ENCODE measurements at regions not wholly inside any gene's neighbourhood (a gene's known extent, or its start where the extent isn't known, plus 50 kb on each side); places are given as distances from the start of the nearest gene placed in this dataset.
A peak's percentile ranks its signal among the peaks of the same experiment; 100 is the strongest.

DNA sequence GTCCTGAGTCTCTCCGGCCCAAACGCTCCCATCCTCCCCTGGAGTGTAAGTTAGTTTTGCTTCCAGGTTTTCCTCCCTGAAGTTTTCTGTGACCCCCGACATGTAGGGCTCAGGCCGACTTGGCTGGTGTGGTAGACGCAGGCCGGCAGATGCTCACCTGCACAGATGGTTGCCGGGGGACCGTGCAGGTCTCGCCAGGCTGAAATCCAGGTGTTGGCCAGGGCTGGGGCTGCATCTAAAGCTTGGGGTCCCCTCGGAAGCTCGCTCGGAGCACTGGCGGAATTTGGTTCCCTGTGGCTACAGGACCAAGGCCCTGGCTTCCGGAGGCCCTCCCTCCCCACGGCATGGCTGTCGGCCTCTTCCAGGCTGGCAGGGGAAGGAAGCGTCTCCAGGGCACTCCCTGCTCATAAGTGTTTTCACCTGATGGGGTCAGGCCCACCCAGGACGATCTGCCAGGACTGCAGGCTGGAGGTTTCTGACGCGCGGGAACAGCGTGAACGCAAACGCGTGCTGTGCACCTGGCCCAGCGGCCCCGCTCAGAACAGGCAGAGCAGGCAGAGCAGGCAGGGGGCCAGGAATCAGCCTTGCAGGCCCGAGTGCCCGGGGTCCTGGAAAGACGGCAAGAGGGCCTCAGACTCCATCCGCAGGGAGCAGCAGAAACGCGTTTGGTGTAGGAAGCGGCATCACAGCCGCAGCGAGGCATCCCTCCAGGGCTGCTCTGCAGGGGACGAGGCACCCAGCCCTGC lies 258.2 kb downstream of the BRD1 start:
- no peak overlapping the region for H3K4me2 ChIP-seq (ENCODE audit: insufficient read depth, low read length, poor library complexity, severe bottlenecking)
- peak overlapping the region; percentile 92 for H4K8ac ChIP-seq (ENCODE audit: low read depth, low read length)
- peak overlapping the region; percentile 49 for H2BK15ac ChIP-seq (ENCODE audit: low read length)
- peak overlapping the region; percentile 0 for H2BK12ac ChIP-seq (ENCODE audit: low read length)
- H3K18ac ChIP-seq (ENCODE audit: low read length), result peak overlapping the region; percentile 70
- peaks cover 2% of the 10 kb centered on the region for H3K79me1 ChIP-seq (ENCODE audit: low read depth, low read length)
- H3K4ac ChIP-seq (ENCODE audit: low read length), result no peak overlapping the region
- peak overlapping the region; percentile 39 for H2BK5ac ChIP-seq (ENCODE audit: low read length)
- H4K91ac ChIP-seq (ENCODE audit: low read depth, low read length, poor library complexity), result no peak overlapping the region
- no peaks in the 10 kb centered on the region for H3K9me3 ChIP-seq (replicated peaks in 1 of 2; ENCODE audit: control insufficient read depth in 2 of 2, insufficient read depth in 1 of 2, low read depth in 1 of 2, low read length in 2 of 2)
- H2BK120ac ChIP-seq (ENCODE audit: low read depth, low read length), result no peak overlapping the region
- peak overlapping the region; percentile 41 for H2AK5ac ChIP-seq (ENCODE audit: low read depth, low read length)
- H3K36me3 ChIP-seq (replicated peaks in 1 of 2; ENCODE audit: control insufficient read depth in 2 of 2, insufficient read depth in 2 of 2, low read length in 2 of 2), result no peaks in the 10 kb centered on the region
- H3K27me3 ChIP-seq (ENCODE audit: control insufficient read depth in 3 of 3, insufficient read depth in 3 of 3, low read depth in 1 of 3, low read length in 3 of 3), result peaks cover 0 to 2% (median 0%) of the 10 kb centered on the region in 3 experiments
- H3K4me3 ChIP-seq (ENCODE audit: low read length in 2 of 2), result no peak overlapping the region
- no peak overlapping the region for H2AFZ ChIP-seq (ENCODE audit: low read length)
- peak overlapping the region; percentile 44 for H3K9ac ChIP-seq (ENCODE audit: low read depth, low read length, poor library complexity)
- no peak for DNase-seq (ENCODE audit: low spot score)
- H3K27ac ChIP-seq (replicated peaks; ENCODE audit: low read length), result no peak overlapping the region
- peaks cover 0 to 3% of the 10 kb centered on the region in 2 donors for H3K4me1 ChIP-seq (ENCODE audit: control insufficient read depth in 2 of 2, insufficient read depth in 1 of 2, low read depth in 1 of 2, low read length in 2 of 2)
- no peak overlapping the region for H3K23ac ChIP-seq (ENCODE audit: low read depth, low read length, poor library complexity)
- WGBS, 2 donors (ENCODE audit: extremely low coverage in 2 of 2, insufficient read length in 2 of 2, insufficient replicate concordance in 1 of 2), result no CpG with 5 or more reads among the region's 37 CpGs
- peak overlapping the region; percentile 31 for H3K14ac ChIP-seq (ENCODE audit: low read length)

GRCh38 chr22:49568751-49569285 lies 258.9 kb downstream of the BRD1 start:
- no CpG with 5 or more reads among the region's 14 CpGs for WGBS, 2 donors (ENCODE audit: extremely low coverage in 2 of 2, insufficient read length in 2 of 2, insufficient replicate concordance in 1 of 2)
- no peaks in the 10 kb centered on the region for H3K9me3 ChIP-seq (replicated peaks in 1 of 2; ENCODE audit: control insufficient read depth in 2 of 2, insufficient read depth in 1 of 2, low read depth in 1 of 2, low read length in 2 of 2)

DNA sequence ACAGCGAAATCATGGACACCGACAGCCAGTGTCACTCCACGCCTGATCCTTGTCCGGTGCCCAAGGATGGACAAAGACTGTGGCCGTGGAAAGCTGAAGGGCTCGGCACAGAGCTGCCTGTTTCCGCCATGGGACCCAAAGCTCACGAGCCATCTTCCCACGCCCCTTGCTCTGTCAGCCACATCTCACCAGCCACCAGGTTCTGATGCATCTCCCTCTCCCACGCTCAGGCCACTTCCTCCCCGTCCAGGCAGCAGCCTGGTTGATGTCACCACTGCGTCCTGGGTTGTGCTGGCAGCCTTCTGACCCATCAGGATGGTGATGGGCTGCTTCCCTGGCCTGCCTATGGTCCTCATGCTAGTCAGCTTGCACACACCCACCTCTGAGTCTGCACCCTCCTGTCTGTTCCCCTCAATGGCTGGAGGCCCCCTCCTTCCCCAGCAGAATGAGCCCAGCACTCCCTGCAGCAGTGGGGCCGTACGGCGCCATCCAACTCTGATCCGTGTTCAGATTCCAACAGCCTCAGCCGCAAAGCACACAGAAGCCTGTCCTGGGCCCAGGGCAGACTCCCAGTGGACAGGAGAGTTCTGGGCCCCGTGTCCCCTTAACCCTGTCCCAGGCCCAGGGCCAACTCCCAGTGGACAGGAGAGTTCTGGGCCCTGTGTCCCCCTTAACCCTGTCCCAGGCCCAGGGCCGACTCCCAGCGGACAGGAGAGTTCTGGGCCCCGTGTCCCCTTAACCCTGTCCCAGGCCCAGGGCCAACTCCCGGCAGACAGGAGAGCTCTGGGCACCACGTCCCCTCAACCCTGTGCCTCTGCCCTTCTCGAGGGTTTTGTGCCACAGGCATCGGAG lies 259.5 kb downstream of the BRD1 start:
- H3K36me3 ChIP-seq (replicated peaks in 1 of 2; ENCODE audit: control insufficient read depth in 2 of 2, insufficient read depth in 2 of 2, low read length in 2 of 2), result no peaks in the 10 kb centered on the region
- H4K8ac ChIP-seq (ENCODE audit: low read depth, low read length), result no peak overlapping the region
- H3K27ac ChIP-seq (replicated peaks; ENCODE audit: low read length), result no peak overlapping the region
- H3K79me1 ChIP-seq (ENCODE audit: low read depth, low read length), result peaks cover 2% of the 10 kb centered on the region
- H3K4me1 ChIP-seq (ENCODE audit: control insufficient read depth in 2 of 2, insufficient read depth in 1 of 2, low read depth in 1 of 2, low read length in 2 of 2), result peaks cover 0 to 3% of the 10 kb centered on the region in 2 donors
- no peak overlapping the region for H2BK5ac ChIP-seq (ENCODE audit: low read length)
- no peak overlapping the region for H4K91ac ChIP-seq (ENCODE audit: low read depth, low read length, poor library complexity)
- WGBS, 2 donors (ENCODE audit: extremely low coverage in 2 of 2, insufficient read length in 2 of 2, insufficient replicate concordance in 1 of 2), result no CpG with 5 or more reads among the region's 25 CpGs
- H3K14ac ChIP-seq (ENCODE audit: low read length), result peak overlapping the region; percentile 91
- H3K9ac ChIP-seq (ENCODE audit: low read depth, low read length, poor library complexity), result peak overlapping the region; percentile 32
- H3K9me3 ChIP-seq (replicated peaks in 1 of 2; ENCODE audit: control insufficient read depth in 2 of 2, insufficient read depth in 1 of 2, low read depth in 1 of 2, low read length in 2 of 2), result no peaks in the 10 kb centered on the region
- H3K27me3 ChIP-seq (ENCODE audit: control insufficient read depth in 3 of 3, insufficient read depth in 3 of 3, low read depth in 1 of 3, low read length in 3 of 3), result peaks cover 0 to 2% (median 0%) of the 10 kb centered on the region in 3 experiments
- no peak overlapping the region for H2BK120ac ChIP-seq (ENCODE audit: low read depth, low read length)
- no peak overlapping the region for H3K4me2 ChIP-seq (ENCODE audit: insufficient read depth, low read length, poor library complexity, severe bottlenecking)
- no peak overlapping the region for H3K4ac ChIP-seq (ENCODE audit: low read length)
- H3K18ac ChIP-seq (ENCODE audit: low read length), result peak overlapping the region; percentile 66
- no peak overlapping the region for H2BK15ac ChIP-seq (ENCODE audit: low read length)
- H3K4me3 ChIP-seq (ENCODE audit: low read length in 2 of 2), result no peak overlapping the region
- no peak overlapping the region for H2AK5ac ChIP-seq (ENCODE audit: low read depth, low read length)
- DNase-seq (ENCODE audit: low spot score), result no peak
- peak overlapping the region; percentile 89 for H3K23ac ChIP-seq (ENCODE audit: low read depth, low read length, poor library complexity)
- no peak overlapping the region for H2AFZ ChIP-seq (ENCODE audit: low read length)
- H2BK12ac ChIP-seq (ENCODE audit: low read length), result no peak overlapping the region

More at GRCh38 chr22:49568751-49569285, 258.9 kb downstream of the BRD1 start:
- no peak overlapping the region for H2AFZ ChIP-seq (ENCODE audit: low read length)
- peak overlapping the region; percentile 41 for H2BK12ac ChIP-seq (ENCODE audit: low read length)
- H3K27ac ChIP-seq (replicated peaks; ENCODE audit: low read length), result no peak overlapping the region
- H3K18ac ChIP-seq (ENCODE audit: low read length), result peak overlapping the region; percentile 70
- H2BK5ac ChIP-seq (ENCODE audit: low read length), result no peak overlapping the region
- no peak overlapping the region for H3K9ac ChIP-seq (ENCODE audit: low read depth, low read length, poor library complexity)
- H2BK15ac ChIP-seq (ENCODE audit: low read length), result no peak overlapping the region
- no peak overlapping the region for H2AK5ac ChIP-seq (ENCODE audit: low read depth, low read length)
- no peak overlapping the region for H3K14ac ChIP-seq (ENCODE audit: low read length)
- H3K4me1 ChIP-seq (ENCODE audit: control insufficient read depth in 2 of 2, insufficient read depth in 1 of 2, low read depth in 1 of 2, low read length in 2 of 2), result peaks cover 0 to 3% of the 10 kb centered on the region in 2 donors
- H3K36me3 ChIP-seq (replicated peaks in 1 of 2; ENCODE audit: control insufficient read depth in 2 of 2, insufficient read depth in 2 of 2, low read length in 2 of 2), result no peaks in the 10 kb centered on the region
- H4K8ac ChIP-seq (ENCODE audit: low read depth, low read length), result peak overlapping the region; percentile 43
- H3K27me3 ChIP-seq (ENCODE audit: control insufficient read depth in 3 of 3, insufficient read depth in 3 of 3, low read depth in 1 of 3, low read length in 3 of 3), result peaks cover 0 to 2% (median 0%) of the 10 kb centered on the region in 3 experiments
- H3K4ac ChIP-seq (ENCODE audit: low read length), result no peak overlapping the region
- H3K79me1 ChIP-seq (ENCODE audit: low read depth, low read length), result peaks cover 2% of the 10 kb centered on the region
- H3K4me2 ChIP-seq (ENCODE audit: insufficient read depth, low read length, poor library complexity, severe bottlenecking), result no peak overlapping the region
- no peak overlapping the region for H2BK120ac ChIP-seq (ENCODE audit: low read depth, low read length)
- H3K4me3 ChIP-seq (ENCODE audit: low read length in 2 of 2), result no peak overlapping the region
- no peak overlapping the region for H4K91ac ChIP-seq (ENCODE audit: low read depth, low read length, poor library complexity)
- H3K23ac ChIP-seq (ENCODE audit: low read depth, low read length, poor library complexity), result peak overlapping the region; percentile 80
- no peak for DNase-seq (ENCODE audit: low spot score)
